Colonic mucosa (tissue), 4 donors: ENCODE measurements at regions not wholly inside any gene's neighbourhood (a gene's known extent, or its start where the extent isn't known, plus 50 kb on each side); places are given as distances from the start of the nearest gene placed in this dataset.

Source experiments
- DNase-seq: peaks from one replicate; pipeline ENCODE4 v3.0.0-alpha.2; 2020
- H3K27ac ChIP-seq: fragments of 200-600 bp; one replicate; pipeline ENCODE4 v1.8.0; 2021
- H3K27me3 ChIP-seq: fragments of 200-600 bp; one replicate; pipeline ENCODE4 v1.8.0; 2021
- H3K36me3 ChIP-seq: fragments of 200-600 bp; one replicate; pipeline ENCODE4 v1.8.0; 2021
- H3K4me1 ChIP-seq: fragments of 200-600 bp; one replicate; pipeline ENCODE4 v1.8.0; 2021; ENCODE audit warnings: mild to moderate bottlenecking
- H3K4me3 ChIP-seq: fragments of 200-600 bp; one replicate; pipeline ENCODE4 v1.8.0; 2021
- H3K9ac ChIP-seq, 2 donors: one replicate each; pipeline ENCODE4 v1.7.0; 2013; ENCODE audit warnings: control low read depth in 2 of 2, low read depth in 2 of 2, low read length in 2 of 2
- H3K9me3 ChIP-seq: fragments of 200-600 bp; one replicate; pipeline ENCODE4 v1.8.0; 2021
- intact Hi-C: fragments of 100-400 bp; cut with DNase I; formaldehyde crosslinking; loops from one replicate; pipeline ENCODE4 v1.14.1; 2022
- TF ChIP-seq, protein P1 (sequence below): fragments of 200-600 bp; IDR thresholded peaks from one replicate; pipeline ENCODE4 v1.8.0; 2022; ENCODE audit warnings: antibody characterized with exemption, mild to moderate bottlenecking
- donor health status: healthy.
- donor health status: DM: no; HTN: no; CAD: no.
- donor health status: DM: no; HTN: no; CAD: no.

GRCh38 chr7:12984117-12984516, 296.7 kb downstream of the ARL4A start:
- Histone ChIP-seq H3K4me1 (no peaks in the 10 kb centered on the region), H3K9ac (no peak overlapping the region), H3K9me3 (no peaks in the 10 kb centered on the region), H3K36me3 (no peaks in the 10 kb centered on the region), H3K27me3 (no peaks in the 10 kb centered on the region), H3K27ac (no peak overlapping the region), H3K4me3 (no peak overlapping the region)
- TF ChIP-seq, protein P1, sequence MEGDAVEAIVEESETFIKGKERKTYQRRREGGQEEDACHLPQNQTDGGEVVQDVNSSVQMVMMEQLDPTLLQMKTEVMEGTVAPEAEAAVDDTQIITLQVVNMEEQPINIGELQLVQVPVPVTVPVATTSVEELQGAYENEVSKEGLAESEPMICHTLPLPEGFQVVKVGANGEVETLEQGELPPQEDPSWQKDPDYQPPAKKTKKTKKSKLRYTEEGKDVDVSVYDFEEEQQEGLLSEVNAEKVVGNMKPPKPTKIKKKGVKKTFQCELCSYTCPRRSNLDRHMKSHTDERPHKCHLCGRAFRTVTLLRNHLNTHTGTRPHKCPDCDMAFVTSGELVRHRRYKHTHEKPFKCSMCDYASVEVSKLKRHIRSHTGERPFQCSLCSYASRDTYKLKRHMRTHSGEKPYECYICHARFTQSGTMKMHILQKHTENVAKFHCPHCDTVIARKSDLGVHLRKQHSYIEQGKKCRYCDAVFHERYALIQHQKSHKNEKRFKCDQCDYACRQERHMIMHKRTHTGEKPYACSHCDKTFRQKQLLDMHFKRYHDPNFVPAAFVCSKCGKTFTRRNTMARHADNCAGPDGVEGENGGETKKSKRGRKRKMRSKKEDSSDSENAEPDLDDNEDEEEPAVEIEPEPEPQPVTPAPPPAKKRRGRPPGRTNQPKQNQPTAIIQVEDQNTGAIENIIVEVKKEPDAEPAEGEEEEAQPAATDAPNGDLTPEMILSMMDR: no peak
- intact Hi-C loops: no loop called here
- no peak for DNase-seq

GRCh38 chr7:12985228-12985627, 297.8 kb downstream of the ARL4A start:
- H3K4me1 ChIP-seq: no peaks in the 10 kb centered on the region
- intact Hi-C loops: no loop called here
- no peaks in the 10 kb centered on the region for H3K27me3 ChIP-seq
- TF ChIP-seq, protein P1: no peak
- no peak overlapping the region for H3K9ac ChIP-seq
- no peak overlapping the region for H3K27ac ChIP-seq
- H3K9me3 ChIP-seq: no peaks in the 10 kb centered on the region
- no peaks in the 10 kb centered on the region for H3K36me3 ChIP-seq
- no peak overlapping the region for H3K4me3 ChIP-seq
- DNase-seq: no peak

DNA sequence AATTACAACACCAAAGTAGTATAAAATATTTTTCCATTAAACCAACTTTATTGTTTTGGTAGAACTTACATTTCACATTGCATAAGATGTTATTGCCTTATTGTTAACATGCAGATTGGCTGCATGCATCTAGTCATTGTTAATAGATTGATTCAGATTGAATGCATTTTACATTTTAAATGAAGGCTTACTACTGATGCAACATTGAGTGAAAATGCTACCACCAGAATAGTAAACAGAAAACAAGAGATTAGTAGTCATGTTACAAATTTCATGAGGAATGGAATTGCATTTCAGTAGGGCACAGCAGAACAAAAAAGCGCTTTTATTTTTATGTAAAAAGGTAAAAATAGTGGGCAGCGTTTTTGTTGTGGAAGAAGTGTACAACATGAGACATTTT, 298.3 kb downstream of the ARL4A start:
- Histone ChIP-seq H3K4me3 (no peak overlapping the region), H3K4me1 (no peaks in the 10 kb centered on the region), H3K36me3 (no peaks in the 10 kb centered on the region), H3K9ac (no peak overlapping the region), H3K27me3 (no peaks in the 10 kb centered on the region), H3K9me3 (no peaks in the 10 kb centered on the region), H3K27ac (no peak overlapping the region)
- intact Hi-C loops: no loop called here
- TF ChIP-seq, protein P1: no peak
- DNase-seq: no peak

DNA sequence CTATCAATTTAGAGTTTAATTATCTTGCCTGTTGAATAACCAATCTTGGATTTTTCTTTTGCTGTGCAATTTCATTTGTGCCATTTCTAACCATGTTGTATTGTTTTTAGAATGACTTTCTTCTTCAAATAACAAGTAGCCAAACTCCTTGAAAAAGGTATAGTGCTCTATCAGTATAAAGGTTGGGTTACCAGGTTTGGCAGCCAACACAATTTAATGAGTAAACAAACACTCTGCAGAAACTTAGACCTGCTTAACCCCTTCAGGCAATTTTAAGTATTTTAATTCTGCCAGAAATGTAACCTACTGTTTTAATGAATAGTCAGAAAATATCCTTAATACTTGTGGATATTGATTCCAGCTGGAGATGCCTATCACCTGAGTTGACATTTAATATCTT, 299.8 kb downstream of the ARL4A start:
- intact Hi-C loops: no loop called here
- no peaks in the 10 kb centered on the region for H3K27me3 ChIP-seq
- H3K9me3 ChIP-seq: no peaks in the 10 kb centered on the region
- H3K27ac ChIP-seq: no peak overlapping the region
- no peak overlapping the region for H3K4me3 ChIP-seq
- H3K36me3 ChIP-seq: no peaks in the 10 kb centered on the region
- TF ChIP-seq, protein P1: no peak
- H3K4me1 ChIP-seq: no peaks in the 10 kb centered on the region
- no peak overlapping the region for H3K9ac ChIP-seq
- DNase-seq: no peak

DNA sequence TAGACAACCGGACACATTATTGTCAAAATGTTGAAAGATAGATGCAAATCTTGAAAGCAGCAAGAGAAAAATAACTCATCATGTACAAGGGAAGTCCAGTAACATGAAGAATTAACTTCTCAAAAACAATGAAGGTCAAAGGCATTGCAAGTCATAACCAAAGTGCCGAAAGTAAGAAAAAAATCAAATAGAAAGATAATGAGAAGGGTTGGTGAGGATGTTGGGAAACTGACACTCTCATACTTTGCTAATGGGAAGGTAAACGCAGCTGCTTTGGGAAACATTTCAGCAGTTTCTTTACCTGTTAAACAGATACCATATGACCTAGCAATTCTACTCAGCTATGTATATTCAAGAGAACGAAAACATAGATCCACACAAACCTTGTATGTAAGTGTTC, 303.0 kb downstream of the ARL4A start:
- intact Hi-C loops: no loop called here
- no peak for DNase-seq
- H3K36me3 ChIP-seq: no peaks in the 10 kb centered on the region

More for the DNA sequence above, 303.0 kb downstream of the ARL4A start:
- Histone ChIP-seq H3K27me3 (no peaks in the 10 kb centered on the region), H3K9ac (no peak overlapping the region), H3K27ac (no peak overlapping the region), H3K9me3 (no peaks in the 10 kb centered on the region), H3K4me3 (no peak overlapping the region), H3K4me1 (no peaks in the 10 kb centered on the region)
- TF ChIP-seq, protein P1: no peak
